PC-9 (cell line): ENCODE measurements at regions not wholly inside any gene's neighbourhood (a gene's known extent, or its start where the extent isn't known, plus 50 kb on each side); places are given as distances from the start of the nearest gene placed in this dataset.

Experiments
- EZH2 ChIP-seq: fragments of 200-600 bp; sonication (generic); IDR thresholded peaks from 2 replicates; pipeline ENCODE4 v1.8.0; 2017; ENCODE audit warnings: antibody characterized with exemption, low read depth
- TF ChIP-seq, protein P1 (sequence below): fragments of 200-600 bp; sonication (generic); conservative IDR thresholded peaks from 2 replicates; pipeline ENCODE4 v1.6.1; 2017; ENCODE audit warnings: mixed run types, antibody characterized with exemption, mild to moderate bottlenecking, moderate library complexity

DNA sequence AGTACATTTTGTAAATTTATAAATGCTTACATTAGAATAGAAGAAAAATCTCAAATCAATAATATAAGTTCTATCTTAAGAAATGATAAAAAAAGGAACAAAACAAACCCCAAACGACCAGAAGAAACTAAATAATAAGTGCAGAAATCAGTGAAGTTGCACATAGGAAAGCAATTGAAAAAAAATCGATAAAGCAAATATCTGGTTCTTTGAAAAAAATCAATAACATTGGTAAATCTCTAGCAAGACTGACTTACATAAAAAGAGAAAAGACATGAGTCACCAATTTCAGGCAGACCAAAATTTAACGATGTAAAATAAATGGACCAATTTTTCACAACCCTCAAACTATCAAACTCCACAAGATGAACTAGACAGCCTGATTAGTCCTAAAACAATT, 249.9 kb upstream of the HDAC4 start:
- TF ChIP-seq, protein P1, sequence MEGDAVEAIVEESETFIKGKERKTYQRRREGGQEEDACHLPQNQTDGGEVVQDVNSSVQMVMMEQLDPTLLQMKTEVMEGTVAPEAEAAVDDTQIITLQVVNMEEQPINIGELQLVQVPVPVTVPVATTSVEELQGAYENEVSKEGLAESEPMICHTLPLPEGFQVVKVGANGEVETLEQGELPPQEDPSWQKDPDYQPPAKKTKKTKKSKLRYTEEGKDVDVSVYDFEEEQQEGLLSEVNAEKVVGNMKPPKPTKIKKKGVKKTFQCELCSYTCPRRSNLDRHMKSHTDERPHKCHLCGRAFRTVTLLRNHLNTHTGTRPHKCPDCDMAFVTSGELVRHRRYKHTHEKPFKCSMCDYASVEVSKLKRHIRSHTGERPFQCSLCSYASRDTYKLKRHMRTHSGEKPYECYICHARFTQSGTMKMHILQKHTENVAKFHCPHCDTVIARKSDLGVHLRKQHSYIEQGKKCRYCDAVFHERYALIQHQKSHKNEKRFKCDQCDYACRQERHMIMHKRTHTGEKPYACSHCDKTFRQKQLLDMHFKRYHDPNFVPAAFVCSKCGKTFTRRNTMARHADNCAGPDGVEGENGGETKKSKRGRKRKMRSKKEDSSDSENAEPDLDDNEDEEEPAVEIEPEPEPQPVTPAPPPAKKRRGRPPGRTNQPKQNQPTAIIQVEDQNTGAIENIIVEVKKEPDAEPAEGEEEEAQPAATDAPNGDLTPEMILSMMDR: no peak
- TF ChIP-seq EZH2: no peak
